ENCODE measurements at regions not wholly inside any gene's neighbourhood (a gene's known extent, or its start where the extent isn't known, plus 50 kb on each side); places are given as distances from the start of the nearest gene placed in this dataset.

GRCh38 chr1:201622824-201623223 lies 83.9 kb downstream of the NAV1 start:
- DNase-seq (ENCODE audit: low spot score), result no peak
- no peak for TF ChIP-seq CTCF (IDR thresholded peaks at IDR 0.05; ENCODE audit: extremely low read depth, missing control alignments)

- DNase-seq (ENCODE audit: low spot score), result no peak
- TF ChIP-seq CTCF (IDR thresholded peaks at IDR 0.05; ENCODE audit: extremely low read depth, missing control alignments), result no peak
Observed at GRCh38 chr1:201624741-201625225, 85.9 kb downstream of the NAV1 start.

GRCh38 chr1:201625226-201625761 lies 86.4 kb downstream of the NAV1 start:
- no peak for DNase-seq (ENCODE audit: low spot score)
- no peak for TF ChIP-seq CTCF (IDR thresholded peaks at IDR 0.05; ENCODE audit: extremely low read depth, missing control alignments)

GRCh38 chr1:201625851-201626251 lies 86.9 kb downstream of the NAV1 start:
- TF ChIP-seq CTCF (IDR thresholded peaks at IDR 0.05; ENCODE audit: extremely low read depth, missing control alignments), result no peak
- DNase-seq (ENCODE audit: low spot score), result no peak

- TF ChIP-seq CTCF (IDR thresholded peaks at IDR 0.05; ENCODE audit: extremely low read depth, missing control alignments), result no peak
- no peak for DNase-seq (ENCODE audit: low spot score)
Observed at GRCh38 chr1:201626629-201627275, 87.8 kb downstream of the NAV1 start.

- no peak for DNase-seq (ENCODE audit: low spot score)
- TF ChIP-seq CTCF (IDR thresholded peaks at IDR 0.05; ENCODE audit: extremely low read depth, missing control alignments), result no peak
Observed at GRCh38 chr1:201628490-201628889, 89.6 kb downstream of the NAV1 start.

GRCh38 chr1:201630582-201630981 lies 91.7 kb downstream of the NAV1 start:
- no peak for TF ChIP-seq CTCF (IDR thresholded peaks at IDR 0.05; ENCODE audit: extremely low read depth, missing control alignments)
- DNase-seq (ENCODE audit: low spot score), result no peak

Measured in GM20000 (cell line).